HepG2 (cell line): ENCODE measurements at regions not wholly inside any gene's neighbourhood (a gene's known extent, or its start where the extent isn't known, plus 50 kb on each side); places are given as distances from the start of the nearest gene placed in this dataset.

Source experiments
- ATAC-seq: fragments of 200-7000 bp; cut with Tn5 transposase; 3 replicates; pipeline ENCODE4 v1.9.1; 2020; ENCODE audit warnings: mild to moderate bottlenecking, moderate library complexity
- BruUV-seq: library from RNA; stranded (reverse); fragments of 400-500 nt; replicated peaks from 2 replicates; lab custom pipeline; 2021; lab: Mats Ljungman, UMichigan
- CTCF ChIA-PET: fragments of 300-600 bp; formaldehyde crosslinking; extraction: SDS; loops from one replicate; lab custom pipeline; 2021; ENCODE audit warnings: low total read pairs, inconsistent platforms, low intra/inter-chr PET ratio; lab: Yijun Ruan, JAX
- POLR2A ChIA-PET: fragments of 350-600 bp; sonication (Branson Sonifier 250); formaldehyde crosslinking; loops from one replicate; lab custom pipeline; 2020; ENCODE audit warnings: antibody characterized with exemption, inconsistent platforms; lab: Yijun Ruan, JAX
- DNase-seq: peaks from one replicate; pipeline ENCODE4 v3.0.0-alpha.2; 2015; ENCODE audit warnings: low spot score
- FAIRE-seq: peaks from 3 replicates; lab custom pipeline; 2011; peaks lifted over from hg19 to GRCh38; lab: Jason Lieb, UNC
- H2AFZ ChIP-seq: one replicate; pipeline ENCODE4 v1.6.1; 2011; ENCODE audit warnings: low read length, inconsistent platforms
- H3K27ac ChIP-seq: fragments of 300-600 bp; 3 replicates; pipeline ENCODE4 v1.8.0; 2011; ENCODE audit warnings: mixed run types, mild to moderate bottlenecking, mixed read lengths, low read length, inconsistent platforms; ENCODE audit not compliant: insufficient read depth; ENCODE audit errors: extremely low read length
- H3K27me3 ChIP-seq, 2 experiments: fragments of 200-600 bp in 1 of 2; 2 replicates in 1 of 2; 3 replicates in 1 of 2; pipeline versions ENCODE4 v1.6.0 to v1.8.0; 2011; ENCODE audit warnings: low read length in 2 of 2, mild to moderate bottlenecking in 2 of 2, moderate library complexity in 2 of 2, inconsistent platforms in 1 of 2; ENCODE audit not compliant: insufficient read depth in 2 of 2, control insufficient read depth in 1 of 2
- H3K36me3 ChIP-seq, 2 experiments: fragments of 200-600 bp in 1 of 2; replicated peaks in 1 of 2; 2 replicates in 1 of 2; 3 replicates in 1 of 2; pipeline versions ENCODE4 v1.5.1 to v1.8.0; 2011; ENCODE audit warnings: low read length in 2 of 2, inconsistent platforms in 1 of 2; ENCODE audit not compliant: insufficient read depth in 2 of 2, control insufficient read depth in 1 of 2
- H3K4me1 ChIP-seq: 2 replicates; pipeline ENCODE4 v1.5.1; 2012; ENCODE audit warnings: low read length, inconsistent platforms; ENCODE audit not compliant: insufficient read depth
- H3K4me2 ChIP-seq: 2 replicates; pipeline ENCODE4 v1.6.0; 2011; ENCODE audit warnings: low read depth, low read length, inconsistent platforms
- H3K4me3 ChIP-seq, 3 experiments: fragments of 200-600 bp in 1 of 3; sonication (generic), shearing (Covaris generic) in 1 of 3; replicated peaks in 1 of 3; 2 replicates each; pipeline ENCODE4 v1.5.1; 2011 to 2016; ENCODE audit warnings: low read length in 3 of 3, inconsistent platforms in 2 of 3, low read depth in 2 of 3, mild to moderate bottlenecking in 2 of 3, control low read depth in 1 of 3, mixed read lengths in 1 of 3; ENCODE audit not compliant: insufficient read depth in 1 of 3
- H3K79me2 ChIP-seq: one replicate; pipeline ENCODE4 v1.6.1; 2011; ENCODE audit warnings: low read length, inconsistent platforms; ENCODE audit not compliant: insufficient read depth
- H3K9ac ChIP-seq: 2 replicates; pipeline ENCODE4 v1.6.0; 2011; ENCODE audit warnings: mild to moderate bottlenecking, low read depth, low read length, inconsistent platforms; ENCODE audit not compliant: insufficient read depth
- H3K9me3 ChIP-seq: 2 replicates; pipeline ENCODE4 v1.5.1; 2012; ENCODE audit warnings: mild to moderate bottlenecking, low read length
- H4K20me1 ChIP-seq: 2 replicates; pipeline ENCODE4 v1.6.0; 2011; ENCODE audit warnings: inconsistent platforms, mild to moderate bottlenecking, low read length, moderate library complexity; ENCODE audit not compliant: insufficient read depth
- ATF7-NPFF ChIP-seq: sonication (generic); formaldehyde crosslinking; IDR thresholded peaks from 2 replicates; pipeline ENCODE4 v1.8.1; 2023; ENCODE audit warnings: mild to moderate bottlenecking, low read depth, missing genetic modification reagents, moderate library complexity
- MAFF ChIP-seq: IDR thresholded peaks from 2 replicates; pipeline ENCODE4 v1.6.1; 2011; ENCODE audit warnings: low read depth, low read length, improper control_type of control experiment
- MAFK ChIP-seq, 2 experiments: IDR thresholded peaks in 1 of 2; conservative IDR thresholded peaks in 1 of 2; 2 replicates each; pipeline ENCODE4 v1.6.1; 2011; ENCODE audit warnings: improper control_type of control experiment in 2 of 2, low read length in 2 of 2
- NFE2 ChIP-seq: sonication (generic); formaldehyde crosslinking; IDR thresholded peaks from 2 replicates; pipeline ENCODE4 v1.4.0; 2020; ENCODE audit warnings: missing genetic modification reagents
- NFIC ChIP-seq: IDR thresholded peaks from 2 replicates; pipeline ENCODE4 v1.6.1; 2012; ENCODE audit warnings: mild to moderate bottlenecking, low read length, inconsistent platforms
- PREB ChIP-seq: sonication (generic); formaldehyde crosslinking; IDR thresholded peaks from 2 replicates; pipeline ENCODE4 v1.4.0; 2020; ENCODE audit warnings: missing genetic modification reagents
- TBX3 ChIP-seq: fragments of 450-650 bp; IDR thresholded peaks from 2 replicates; pipeline ENCODE4 v1.6.1; 2017; ENCODE audit warnings: antibody characterized with exemption, mild to moderate bottlenecking, inconsistent platforms, borderline replicate concordance
- ZBTB20 ChIP-seq: sonication (generic); formaldehyde crosslinking; IDR thresholded peaks from 2 replicates; pipeline ENCODE4 v1.8.1; 2023; ENCODE audit warnings: missing genetic modification reagents, low read depth, mild to moderate bottlenecking, borderline replicate concordance
- ZFP36 ChIP-seq: fragments of 150-350 bp; IDR thresholded peaks from 2 replicates; pipeline ENCODE4 v1.6.1; 2018; ENCODE audit warnings: borderline replicate concordance, low read length, low read depth; ENCODE audit not compliant: partially characterized antibody
- WGBS: methylation state at CpG from one replicate; pipeline ENCODE4 v1.1.6; 2017; ENCODE audit warnings: low lambda C conversion rate; 5-methylcytosine and 5-hydroxymethylcytosine counted together
- in situ Hi-C: cut with HindIII; loops from 2 replicates; pipeline ENCODE4 v1.10.0; 2017; ENCODE audit warnings: low pct_unique_long_range_greater_than_20kb; ENCODE audit not compliant: extremely low pct_ligation_motif_present
- intact Hi-C: fragments of 100-400 bp; cut with micrococcal nuclease; formaldehyde crosslinking; loops from one replicate; pipeline ENCODE4 v1.10.0; 2022; ENCODE audit not compliant: unreplicated experiment
- TF ChIP-seq, protein P1 (sequence below): sonication (generic); formaldehyde crosslinking; IDR thresholded peaks from 2 replicates; pipeline ENCODE4 v1.8.1; 2023; ENCODE audit warnings: missing genetic modification reagents, mild to moderate bottlenecking, borderline replicate concordance

GRCh38 chr20:17014756-17015366, 212.0 kb upstream of the PCSK2 start:
- no TSS peak for BruUV-seq

GRCh38 chr20:17017232-17017631, 209.6 kb upstream of the PCSK2 start:
- Histone ChIP-seq H3K4me1 (no peaks in the 10 kb centered on the region), H3K27me3 (no peaks in the 10 kb centered on the region), H3K79me2 (no peaks in the 10 kb centered on the region), H2AFZ (no peak overlapping the region), H3K27ac (no peak overlapping the region), H3K9me3 (no peaks in the 10 kb centered on the region), H3K4me2 (no peak overlapping the region), H3K4me3 (no peak overlapping the region), H4K20me1 (no peaks in the 10 kb centered on the region), H3K36me3 (no peaks in the 10 kb centered on the region), H3K9ac (no peak overlapping the region)
- FAIRE-seq (no peak), ATAC-seq (no peak), DNase-seq (no peak)
- no TSS peak for BruUV-seq
- CTCF ChIA-PET: no interaction called here
- in situ Hi-C loops: no loop called here
- intact Hi-C loops: no loop called here
- POLR2A ChIA-PET: no interaction called here
- 15% methylated on average over 2 of the region's 2 CpGs for WGBS
- TF ChIP-seq NFE2 (CRISPR knock-in tag) (no peak), ATF7-NPFF (CRISPR knock-in tag) (no peak), TBX3 (no peak), ZFP36 (no peak), ZBTB20 (CRISPR knock-in tag) (no peak), NFIC (no peak)
- TF ChIP-seq, protein P1, sequence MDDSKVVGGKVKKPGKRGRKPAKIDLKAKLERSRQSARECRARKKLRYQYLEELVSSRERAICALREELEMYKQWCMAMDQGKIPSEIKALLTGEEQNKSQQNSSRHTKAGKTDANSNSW (CRISPR knock-in tag): no peak

More at GRCh38 chr20:17014756-17015366, 212.0 kb upstream of the PCSK2 start:
- no peak for ATAC-seq
- H3K9me3 ChIP-seq: no peaks in the 10 kb centered on the region
- no peak for DNase-seq
- peak; percentile 93 to 95 for TF ChIP-seq MAFK (conservative IDR thresholded peaks at IDR 0.05 in 1 of 2, IDR thresholded peaks at IDR 0.05 in 1 of 2; ENCODE audit: low read length in 2 of 2)
- TF ChIP-seq MAFF: peak; percentile 84
- TF ChIP-seq PREB (CRISPR knock-in tag): no peak
- TF ChIP-seq, all 625 proteins: peak for 2
- H3K27ac ChIP-seq: no peak overlapping the region
- in situ Hi-C loops: no loop called here
- H3K9ac ChIP-seq: no peak overlapping the region
- 0% methylated on average over 4 of the region's 4 CpGs for WGBS
- H3K4me2 ChIP-seq: no peak overlapping the region
- H3K4me1 ChIP-seq: no peaks in the 10 kb centered on the region
- H3K27me3 ChIP-seq: no peaks in the 10 kb centered on the region
- no peak for FAIRE-seq
- POLR2A ChIA-PET: no interaction called here
- H3K36me3 ChIP-seq: no peaks in the 10 kb centered on the region
- no peaks in the 10 kb centered on the region for H3K79me2 ChIP-seq
- H4K20me1 ChIP-seq: no peaks in the 10 kb centered on the region
- H2AFZ ChIP-seq: no peak overlapping the region
- no peak overlapping the region for H3K4me3 ChIP-seq
- intact Hi-C loops: no loop called here
- CTCF ChIA-PET: no interaction called here
